Thyroid gland (tissue), 4 donors: ENCODE measurements at regions not wholly inside any gene's neighbourhood (a gene's known extent, or its start where the extent isn't known, plus 50 kb on each side); places are given as distances from the start of the nearest gene placed in this dataset.

ENCODE experiments used
- CTCF ChIP-seq, 6 experiments: fragments of 200-600 bp in 3 of 6; fragments of 450-650 bp in 3 of 6; sonication (generic) in 3 of 6; IDR thresholded peaks; one replicate each; pipeline ENCODE4 v1.5.1; 2016 to 2019; ENCODE audit warnings: antibody characterized with exemption in 6 of 6, mild to moderate bottlenecking in 2 of 6, inconsistent platforms in 1 of 6, moderate library complexity in 1 of 6
- POLR2A ChIP-seq, 2 donors: fragments of 450-650 bp; IDR thresholded peaks; one replicate each; pipeline ENCODE4 v1.6.1; 2017; ENCODE audit warnings: antibody characterized with exemption in 2 of 2, mild to moderate bottlenecking in 2 of 2, moderate library complexity in 1 of 2

- no peak for TF ChIP-seq POLR2A (IDR thresholded peaks at IDR 0.05)
- TF ChIP-seq CTCF (IDR thresholded peaks at IDR 0.05) = no peak
These were observed 89.2 kb downstream of the MICALL2 start for GRCh38 chr7:1369916-1370657.
